Neural cell (in vitro differentiated cells): ENCODE measurements at regions not wholly inside any gene's neighbourhood (a gene's known extent, or its start where the extent isn't known, plus 50 kb on each side); places are given as distances from the start of the nearest gene placed in this dataset.

Experiments used
- H2AFZ ChIP-seq: fragments of 200-600, 300-800 bp; sonication (generic), shearing (Covaris generic); 2 replicates; pipeline ENCODE4 v1.6.0; 2014; ENCODE audit warnings: low read depth, mild to moderate bottlenecking, antibody characterized with exemption, low read length, moderate library complexity
- H3F3A ChIP-seq: fragments of 200-600 bp; shearing (Covaris generic); 2 replicates; pipeline ENCODE4 v1.6.1; 2016; ENCODE audit warnings: mild to moderate bottlenecking, moderate library complexity, mixed read lengths, antibody characterized with exemption, low read length; ENCODE audit not compliant: insufficient read depth, poor library complexity, severe bottlenecking
- H3K27ac ChIP-seq: fragments of 200-600, 300-800 bp; sonication (generic), shearing (Covaris generic); 2 replicates; pipeline ENCODE4 v1.5.1; 2014; ENCODE audit warnings: mild to moderate bottlenecking, low read length, moderate library complexity
- H3K27me3 ChIP-seq: fragments of 300-800, 200-600 bp; sonication (generic), shearing (Covaris generic); 2 replicates; pipeline ENCODE4 v1.6.0; 2014; ENCODE audit warnings: mild to moderate bottlenecking, low read depth, low read length, moderate library complexity; ENCODE audit not compliant: insufficient read depth
- H3K36me3 ChIP-seq: fragments of 300-800, 200-600 bp; sonication (generic), shearing (Covaris generic); 2 replicates; pipeline ENCODE4 v1.5.1; 2014; ENCODE audit warnings: mild to moderate bottlenecking, antibody characterized with exemption, low read length, moderate library complexity; ENCODE audit not compliant: insufficient read depth
- H3K4me2 ChIP-seq: fragments of 300-800, 200-600 bp; sonication (generic), shearing (Covaris generic); 2 replicates; pipeline ENCODE4 v1.6.0; 2014; ENCODE audit warnings: mild to moderate bottlenecking, low read length
- H3K4me3 ChIP-seq: fragments of 300-800, 200-600 bp; sonication (generic), shearing (Covaris generic); 2 replicates; pipeline ENCODE4 v1.5.1; 2014; ENCODE audit warnings: mild to moderate bottlenecking, low read length, moderate library complexity
- H3K79me2 ChIP-seq: fragments of 200-600 bp; shearing (Covaris generic); replicated peaks from 2 replicates; pipeline ENCODE4 v1.6.0; 2014; ENCODE audit warnings: mild to moderate bottlenecking, low read length, moderate library complexity; ENCODE audit not compliant: insufficient read depth
- H3K9ac ChIP-seq: fragments of 300-800, 200-600 bp; sonication (generic), shearing (Covaris generic); 2 replicates; pipeline ENCODE4 v1.6.1; 2016; ENCODE audit warnings: mild to moderate bottlenecking, low read length, mixed read lengths
- H3K9me2 ChIP-seq: fragments of 200-600 bp; shearing (Covaris generic); 2 replicates; pipeline ENCODE4 v1.6.1; 2016; ENCODE audit warnings: mild to moderate bottlenecking, low read length, mixed read lengths; ENCODE audit not compliant: insufficient read depth
- H3K9me3 ChIP-seq: fragments of 200-600, 300-800 bp; sonication (generic), shearing (Covaris generic); 2 replicates; pipeline ENCODE4 v1.6.1; 2016; ENCODE audit warnings: mild to moderate bottlenecking, mixed run types, low read length, moderate library complexity, mixed read lengths
- H4K20me1 ChIP-seq: fragments of 200-600 bp; shearing (Covaris generic); 2 replicates; pipeline ENCODE4 v1.6.1; 2016; ENCODE audit warnings: mild to moderate bottlenecking, mixed run types; ENCODE audit not compliant: insufficient read depth
- EP300 ChIP-seq: fragments of 450-650 bp; conservative IDR thresholded peaks from 2 replicates; pipeline ENCODE4 v1.6.1; 2014; ENCODE audit warnings: antibody characterized with exemption, mild to moderate bottlenecking, moderate library complexity; ENCODE audit not compliant: poor library complexity, severe bottlenecking
- EZH2 ChIP-seq: fragments of 200-600, 300-800 bp; shearing (Covaris generic), sonication (generic); IDR thresholded peaks from 2 replicates; pipeline ENCODE4 v1.6.1; 2014; ENCODE audit warnings: antibody characterized with exemption, low read length, borderline replicate concordance, mild to moderate bottlenecking; ENCODE audit not compliant: insufficient read depth, poor library complexity, severe bottlenecking
- MXI1 ChIP-seq: fragments of 450-650 bp; conservative IDR thresholded peaks from 2 replicates; pipeline ENCODE4 v1.6.1; 2014; ENCODE audit warnings: antibody characterized with exemption, mild to moderate bottlenecking; ENCODE audit not compliant: poor library complexity, severe bottlenecking
- POLR2AphosphoS5 ChIP-seq: IDR thresholded peaks from 2 replicates; pipeline ENCODE4 v1.6.1; 2012
- RAD21 ChIP-seq: fragments of 450-650 bp; conservative IDR thresholded peaks from 2 replicates; pipeline ENCODE4 v1.6.1; 2014; ENCODE audit warnings: antibody characterized with exemption, mild to moderate bottlenecking, moderate library complexity
- SMC3 ChIP-seq: fragments of 450-650 bp; conservative IDR thresholded peaks from 2 replicates; pipeline ENCODE4 v1.6.1; 2014; ENCODE audit warnings: antibody characterized with exemption, mild to moderate bottlenecking, moderate library complexity; ENCODE audit not compliant: poor library complexity
- TAF1 ChIP-seq: IDR thresholded peaks from 2 replicates; pipeline ENCODE4 v1.6.1; 2012; ENCODE audit warnings: low read depth
- TF ChIP-seq, protein P1 (sequence below): fragments of 450-650 bp; IDR thresholded peaks from 2 replicates; pipeline ENCODE4 v1.5.1; 2014; ENCODE audit warnings: antibody characterized with exemption, mild to moderate bottlenecking, moderate library complexity; ENCODE audit not compliant: poor library complexity, severe bottlenecking
- TF ChIP-seq, protein P2 (sequence below): IDR thresholded peaks from 2 replicates; pipeline ENCODE4 v1.6.1; 2012; ENCODE audit warnings: borderline replicate concordance

DNA sequence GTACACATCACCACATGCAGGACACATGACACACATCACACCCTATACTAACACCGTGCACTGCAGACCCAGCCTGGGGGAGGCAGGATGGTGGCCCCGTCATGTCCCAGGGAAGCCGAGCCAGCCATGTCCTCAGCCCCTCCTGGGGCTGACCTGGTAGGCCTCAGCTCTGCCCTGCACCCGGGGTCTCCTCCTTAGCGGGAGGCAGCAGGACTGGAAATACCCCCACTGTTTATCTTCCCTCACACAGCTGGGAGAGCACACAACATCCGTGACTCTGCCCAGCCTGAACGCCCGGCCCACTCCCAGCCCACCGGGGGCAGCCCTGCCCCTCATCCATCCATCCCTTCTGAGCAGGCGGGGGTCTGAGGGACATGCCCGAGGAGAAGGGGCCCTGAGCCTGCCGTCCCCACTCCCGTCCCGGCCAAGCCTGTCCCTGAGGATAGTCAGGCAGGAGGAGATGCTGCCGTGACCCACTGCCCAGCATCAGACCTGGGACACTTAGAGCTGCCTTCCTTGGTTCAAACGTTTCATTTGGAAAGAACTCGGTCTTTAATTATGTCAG lies 945.0 kb downstream of the BRD1 start:
- Histone ChIP-seq H3F3A (no peaks in the 10 kb centered on the region), H3K9me3 (no peaks in the 10 kb centered on the region), H4K20me1 (no peaks in the 10 kb centered on the region), H3K27ac (no peak overlapping the region), H3K4me2 (no peak overlapping the region), H3K4me3 (no peak overlapping the region), H3K27me3 (no peaks in the 10 kb centered on the region), H3K9me2 (no peaks in the 10 kb centered on the region), H3K9ac (no peak overlapping the region), H2AFZ (no peak overlapping the region), H3K36me3 (no peaks in the 10 kb centered on the region), H3K79me2 (no peaks in the 10 kb centered on the region)
- no peak for TF ChIP-seq EZH2

DNA sequence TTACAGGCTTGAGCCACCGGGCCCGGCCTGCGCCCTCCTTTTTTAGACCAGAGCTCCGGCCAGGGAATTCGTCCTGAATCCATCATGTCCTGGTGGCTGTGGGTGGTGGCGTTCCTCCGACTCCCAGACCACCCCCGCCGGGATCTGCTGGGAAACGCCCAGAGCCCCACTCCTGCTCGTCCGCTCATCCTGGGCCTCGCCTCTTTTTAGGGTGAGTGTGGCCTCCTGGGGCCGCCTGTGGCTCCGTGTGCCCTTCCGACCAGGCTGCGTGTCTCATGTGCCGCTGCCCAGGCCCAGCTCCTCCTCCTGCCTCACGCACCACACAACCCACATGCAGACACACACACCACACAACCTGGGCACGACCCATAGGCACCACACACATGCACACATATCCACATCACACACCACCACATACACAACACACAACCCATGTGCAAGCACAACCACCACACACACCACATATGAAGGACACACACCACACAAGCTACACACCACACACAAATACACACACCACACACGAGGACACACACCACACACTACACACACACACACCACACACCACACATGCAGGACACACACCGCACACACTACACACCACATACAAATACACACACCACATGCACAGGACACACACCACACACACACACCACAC lies 946.2 kb downstream of the BRD1 start:
- H3F3A ChIP-seq, result no peaks in the 10 kb centered on the region
- H3K79me2 ChIP-seq, result no peaks in the 10 kb centered on the region
- H3K27me3 ChIP-seq, result no peaks in the 10 kb centered on the region
- H4K20me1 ChIP-seq, result no peaks in the 10 kb centered on the region
- no peak overlapping the region for H3K27ac ChIP-seq
- no peak overlapping the region for H3K9ac ChIP-seq
- TF ChIP-seq POLR2AphosphoS5, result no peak
- TF ChIP-seq EP300, result no peak
- H3K9me2 ChIP-seq, result no peaks in the 10 kb centered on the region
- no peaks in the 10 kb centered on the region for H3K36me3 ChIP-seq
- no peak overlapping the region for H3K4me3 ChIP-seq
- H2AFZ ChIP-seq, result no peak overlapping the region
- H3K9me3 ChIP-seq, result no peaks in the 10 kb centered on the region
- H3K4me2 ChIP-seq, result no peak overlapping the region

DNA sequence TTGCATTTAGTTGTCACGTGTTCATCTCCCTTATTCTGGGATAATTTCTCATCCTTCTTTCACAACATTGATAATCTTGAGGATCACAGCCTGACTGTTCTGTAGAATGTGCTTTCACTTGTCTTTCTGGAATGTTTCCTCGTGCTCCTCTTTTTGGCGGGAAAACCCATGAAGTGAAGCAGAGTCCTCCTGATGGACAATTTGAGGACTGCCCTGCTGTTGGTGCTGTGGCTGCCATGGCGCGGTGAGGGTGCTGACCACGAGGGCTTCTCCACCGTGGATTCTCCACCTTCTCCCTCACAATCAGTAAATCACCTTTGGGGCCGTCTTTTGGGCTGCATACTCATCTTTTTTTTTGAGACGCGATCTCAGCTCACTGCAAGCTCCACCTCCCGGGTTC lies 946.9 kb downstream of the BRD1 start:
- no peak for TF ChIP-seq TAF1
- TF ChIP-seq MXI1, result no peak
- TF ChIP-seq SMC3, result no peak
- no peak for TF ChIP-seq RAD21
- TF ChIP-seq EP300, result no peak
- no peak for TF ChIP-seq EZH2
- TF ChIP-seq, protein P1, sequence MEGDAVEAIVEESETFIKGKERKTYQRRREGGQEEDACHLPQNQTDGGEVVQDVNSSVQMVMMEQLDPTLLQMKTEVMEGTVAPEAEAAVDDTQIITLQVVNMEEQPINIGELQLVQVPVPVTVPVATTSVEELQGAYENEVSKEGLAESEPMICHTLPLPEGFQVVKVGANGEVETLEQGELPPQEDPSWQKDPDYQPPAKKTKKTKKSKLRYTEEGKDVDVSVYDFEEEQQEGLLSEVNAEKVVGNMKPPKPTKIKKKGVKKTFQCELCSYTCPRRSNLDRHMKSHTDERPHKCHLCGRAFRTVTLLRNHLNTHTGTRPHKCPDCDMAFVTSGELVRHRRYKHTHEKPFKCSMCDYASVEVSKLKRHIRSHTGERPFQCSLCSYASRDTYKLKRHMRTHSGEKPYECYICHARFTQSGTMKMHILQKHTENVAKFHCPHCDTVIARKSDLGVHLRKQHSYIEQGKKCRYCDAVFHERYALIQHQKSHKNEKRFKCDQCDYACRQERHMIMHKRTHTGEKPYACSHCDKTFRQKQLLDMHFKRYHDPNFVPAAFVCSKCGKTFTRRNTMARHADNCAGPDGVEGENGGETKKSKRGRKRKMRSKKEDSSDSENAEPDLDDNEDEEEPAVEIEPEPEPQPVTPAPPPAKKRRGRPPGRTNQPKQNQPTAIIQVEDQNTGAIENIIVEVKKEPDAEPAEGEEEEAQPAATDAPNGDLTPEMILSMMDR, result no peak
- TF ChIP-seq POLR2AphosphoS5, result no peak
- TF ChIP-seq, protein P2, sequence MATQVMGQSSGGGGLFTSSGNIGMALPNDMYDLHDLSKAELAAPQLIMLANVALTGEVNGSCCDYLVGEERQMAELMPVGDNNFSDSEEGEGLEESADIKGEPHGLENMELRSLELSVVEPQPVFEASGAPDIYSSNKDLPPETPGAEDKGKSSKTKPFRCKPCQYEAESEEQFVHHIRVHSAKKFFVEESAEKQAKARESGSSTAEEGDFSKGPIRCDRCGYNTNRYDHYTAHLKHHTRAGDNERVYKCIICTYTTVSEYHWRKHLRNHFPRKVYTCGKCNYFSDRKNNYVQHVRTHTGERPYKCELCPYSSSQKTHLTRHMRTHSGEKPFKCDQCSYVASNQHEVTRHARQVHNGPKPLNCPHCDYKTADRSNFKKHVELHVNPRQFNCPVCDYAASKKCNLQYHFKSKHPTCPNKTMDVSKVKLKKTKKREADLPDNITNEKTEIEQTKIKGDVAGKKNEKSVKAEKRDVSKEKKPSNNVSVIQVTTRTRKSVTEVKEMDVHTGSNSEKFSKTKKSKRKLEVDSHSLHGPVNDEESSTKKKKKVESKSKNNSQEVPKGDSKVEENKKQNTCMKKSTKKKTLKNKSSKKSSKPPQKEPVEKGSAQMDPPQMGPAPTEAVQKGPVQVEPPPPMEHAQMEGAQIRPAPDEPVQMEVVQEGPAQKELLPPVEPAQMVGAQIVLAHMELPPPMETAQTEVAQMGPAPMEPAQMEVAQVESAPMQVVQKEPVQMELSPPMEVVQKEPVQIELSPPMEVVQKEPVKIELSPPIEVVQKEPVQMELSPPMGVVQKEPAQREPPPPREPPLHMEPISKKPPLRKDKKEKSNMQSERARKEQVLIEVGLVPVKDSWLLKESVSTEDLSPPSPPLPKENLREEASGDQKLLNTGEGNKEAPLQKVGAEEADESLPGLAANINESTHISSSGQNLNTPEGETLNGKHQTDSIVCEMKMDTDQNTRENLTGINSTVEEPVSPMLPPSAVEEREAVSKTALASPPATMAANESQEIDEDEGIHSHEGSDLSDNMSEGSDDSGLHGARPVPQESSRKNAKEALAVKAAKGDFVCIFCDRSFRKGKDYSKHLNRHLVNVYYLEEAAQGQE, result no peak
- H3K9me3 ChIP-seq, result no peaks in the 10 kb centered on the region
- no peaks in the 10 kb centered on the region for H3K79me2 ChIP-seq
- no peak overlapping the region for H3K4me2 ChIP-seq
- no peak overlapping the region for H3K4me3 ChIP-seq
- H3K27ac ChIP-seq, result no peak overlapping the region
- no peak overlapping the region for H3K9ac ChIP-seq
- H3K9me2 ChIP-seq, result no peaks in the 10 kb centered on the region
- H3K27me3 ChIP-seq, result no peaks in the 10 kb centered on the region
- H2AFZ ChIP-seq, result no peak overlapping the region
- H4K20me1 ChIP-seq, result no peaks in the 10 kb centered on the region
- H3F3A ChIP-seq, result no peaks in the 10 kb centered on the region
- H3K36me3 ChIP-seq, result no peaks in the 10 kb centered on the region
